HG02571 (cell line): ENCODE measurements at regions not wholly inside any gene's neighbourhood (a gene's known extent, or its start where the extent isn't known, plus 50 kb on each side); places are given as distances from the start of the nearest gene placed in this dataset.
"Not testable (repeated sequence)": the region's sequence is repeated elsewhere in the genome, so short reads cannot be mapped to it uniquely, and the experiment has no call there.

Source experiments
- ATAC-seq: cut with Tn5 transposase; IDR thresholded peaks from one replicate; pipeline ENCODE4 v1.9.1; 2021; ENCODE audit warnings: mild to moderate bottlenecking, moderate library complexity; ENCODE audit not compliant: unreplicated experiment

- ATAC-seq = no peak
Measured at GRCh38 chr6:84897988-84898594, 133.7 kb upstream of the TBX18 start.

GRCh38 chr6:84897011-84897410, 132.6 kb upstream of the TBX18 start:
- ATAC-seq = no peak

- no peak for ATAC-seq
Measured at GRCh38 chr6:84892671-84893070, 128.3 kb upstream of the TBX18 start.

GRCh38 chr6:84882768-84883766, 118.7 kb upstream of the TBX18 start:
- ATAC-seq = no peak

- not testable (repeated sequence) for ATAC-seq
Measured at GRCh38 chr6:84879385-84879784, 115.0 kb upstream of the TBX18 start.

- no peak for ATAC-seq
Measured at GRCh38 chr6:84877515-84878210, 113.3 kb upstream of the TBX18 start.

- ATAC-seq = no peak
Measured at GRCh38 chr6:84876723-84877514, 112.5 kb upstream of the TBX18 start.

GRCh38 chr6:84872996-84873723, 108.8 kb upstream of the TBX18 start:
- no peak for ATAC-seq

GRCh38 chr6:84871925-84872324, 107.5 kb upstream of the TBX18 start:
- ATAC-seq = no peak

- ATAC-seq = no peak
Measured at GRCh38 chr6:84870672-84871071, 106.3 kb upstream of the TBX18 start.

- no peak for ATAC-seq
Measured at GRCh38 chr6:84868149-84868548, 103.8 kb upstream of the TBX18 start.

GRCh38 chr6:84867521-84867920, 103.1 kb upstream of the TBX18 start:
- no peak for ATAC-seq

- ATAC-seq = no peak
Measured at GRCh38 chr6:84866715-84867114, 102.3 kb upstream of the TBX18 start.

- ATAC-seq = not testable (repeated sequence)
Measured at GRCh38 chr6:84865372-84865771, 101.0 kb upstream of the TBX18 start.

GRCh38 chr6:84862843-84863242, 98.4 kb upstream of the TBX18 start:
- ATAC-seq = no peak

- ATAC-seq = no peak
Measured at GRCh38 chr6:84860920-84861319, 96.5 kb upstream of the TBX18 start.

- no peak for ATAC-seq
Measured at GRCh38 chr6:84860509-84860908, 96.1 kb upstream of the TBX18 start.

GRCh38 chr6:84854811-84855400, 90.5 kb upstream of the TBX18 start:
- no peak for ATAC-seq

GRCh38 chr6:84853901-84854300, 89.5 kb upstream of the TBX18 start:
- ATAC-seq = no peak

- ATAC-seq = no peak
Measured at GRCh38 chr6:84848960-84849359, 84.6 kb upstream of the TBX18 start.
